Endothelial cell of umbilical vein (primary cell): ENCODE measurements at regions not wholly inside any gene's neighbourhood (a gene's known extent, or its start where the extent isn't known, plus 50 kb on each side); places are given as distances from the start of the nearest gene placed in this dataset.
A peak's percentile ranks its signal among the peaks of the same experiment; 100 is the strongest.

Experiments used
- BruUV-seq: library from RNA; stranded (reverse); fragments of 400-500 nt; replicated peaks from 2 replicates; lab custom pipeline; 2021; lab: Mats Ljungman, UMichigan
- CTCF ChIA-PET: fragments of 300-600, 350-600 bp; sonication (Branson Sonifier 250); formaldehyde crosslinking; loops from one replicate; lab custom pipeline; 2021; ENCODE audit warnings: antibody characterized with exemption, inconsistent platforms; lab: Charles Lee
- POLR2A ChIA-PET: fragments of 300-600, 350-600 bp; sonication (Branson Sonifier 250); formaldehyde crosslinking; loops from one replicate; lab custom pipeline; 2021; ENCODE audit warnings: antibody characterized with exemption, inconsistent platforms; lab: Charles Lee
- DNase-seq: peaks from one replicate; pipeline ENCODE4 v3.0.0-alpha.2; 2011; ENCODE audit warnings: low read depth, low spot score
- FAIRE-seq: peaks from 2 replicates; lab custom pipeline; 2011; peaks lifted over from hg19 to GRCh38; lab: Jason Lieb, UNC
- H2AFZ ChIP-seq: 2 replicates; pipeline ENCODE4 v1.6.0; 2012; ENCODE audit warnings: low read depth, low read length, control low read depth, inconsistent platforms
- H3K27ac ChIP-seq: 2 replicates; pipeline ENCODE4 v1.5.1; 2011; ENCODE audit warnings: low read depth, mild to moderate bottlenecking, control low read depth, low read length, moderate library complexity; ENCODE audit not compliant: insufficient read depth
- H3K27me3 ChIP-seq, 2 experiments: 2 replicates each; pipeline versions ENCODE4 v1.6.0 to v1.6.1; 2011; ENCODE audit warnings: low read length in 2 of 2, mixed read lengths in 1 of 2; ENCODE audit not compliant: control insufficient read depth in 2 of 2, insufficient read depth in 2 of 2
- H3K36me3 ChIP-seq, 2 experiments: 2 replicates in 1 of 2; 3 replicates in 1 of 2; pipeline ENCODE4 v1.5.1; 2011; ENCODE audit warnings: low read length in 2 of 2, mild to moderate bottlenecking in 1 of 2, moderate library complexity in 1 of 2; ENCODE audit not compliant: control insufficient read depth in 2 of 2, insufficient read depth in 2 of 2; ENCODE audit errors: extremely low read depth in 1 of 2
- H3K4me1 ChIP-seq: 3 replicates; pipeline ENCODE4 v1.5.1; 2011; ENCODE audit warnings: mild to moderate bottlenecking, low read length; ENCODE audit not compliant: control insufficient read depth, insufficient read depth; ENCODE audit errors: extremely low read depth
- H3K4me2 ChIP-seq: 2 replicates; pipeline ENCODE4 v1.6.1; 2011; ENCODE audit warnings: low read length, control low read depth, mixed read lengths; ENCODE audit not compliant: insufficient read depth
- H3K4me3 ChIP-seq, 3 experiments: fragments of 200-600 bp in 1 of 3; sonication (generic), shearing (Covaris generic) in 1 of 3; replicated peaks in 1 of 3; 2 replicates each; pipeline ENCODE4 v1.5.1; 2011 to 2016; ENCODE audit warnings: control low read depth in 3 of 3, low read length in 3 of 3, mild to moderate bottlenecking in 2 of 3, inconsistent platforms in 1 of 3, low read depth in 1 of 3, moderate library complexity in 1 of 3; ENCODE audit not compliant: insufficient read depth in 1 of 3
- H3K79me2 ChIP-seq: 2 replicates; pipeline ENCODE4 v1.6.0; 2012; ENCODE audit warnings: low read length, inconsistent platforms; ENCODE audit not compliant: control insufficient read depth, insufficient read depth
- H3K9ac ChIP-seq: replicated peaks from 2 replicates; pipeline ENCODE3; 2011; ENCODE audit warnings: low read length, control low read depth; ENCODE audit not compliant: insufficient read depth; ENCODE audit errors: extremely low read depth
- H3K9me1 ChIP-seq: replicated peaks from 3 replicates; pipeline ENCODE4 v1.6.0; 2011; ENCODE audit warnings: mild to moderate bottlenecking, low read length; ENCODE audit not compliant: control insufficient read depth, insufficient read depth; ENCODE audit errors: extremely low read depth
- H3K9me3 ChIP-seq: replicated peaks from 2 replicates; pipeline ENCODE4 v1.5.1; 2012; ENCODE audit warnings: low read length, inconsistent platforms; ENCODE audit not compliant: control insufficient read depth, insufficient read depth
- H4K20me1 ChIP-seq: replicated peaks from 2 replicates; pipeline ENCODE3; 2011; ENCODE audit warnings: mild to moderate bottlenecking, low read length; ENCODE audit not compliant: control insufficient read depth, insufficient read depth; ENCODE audit errors: extremely low read depth
- EZH2 ChIP-seq: IDR thresholded peaks from 2 replicates; pipeline ENCODE4 v1.6.1; 2012; ENCODE audit warnings: borderline replicate concordance, low read depth, mild to moderate bottlenecking, moderate library complexity, low read length, inconsistent platforms; ENCODE audit not compliant: severe bottlenecking
- FOS ChIP-seq: IDR thresholded peaks from 2 replicates; pipeline ENCODE4 v1.6.1; 2011; ENCODE audit warnings: mild to moderate bottlenecking, low read length, moderate library complexity, borderline replicate concordance; ENCODE audit not compliant: insufficient read depth
- GATA2 ChIP-seq: IDR thresholded peaks from 2 replicates; pipeline ENCODE4 v1.7.0; 2011; ENCODE audit warnings: low read depth, mild to moderate bottlenecking, moderate library complexity, mixed read lengths, low read length; ENCODE audit not compliant: insufficient read length, insufficient read depth
- JUN ChIP-seq: IDR thresholded peaks from 2 replicates; pipeline ENCODE4 v1.6.1; 2011; ENCODE audit warnings: borderline replicate concordance, low read depth; ENCODE audit not compliant: insufficient read length, insufficient read depth
- MAX ChIP-seq: IDR thresholded peaks from 2 replicates; pipeline ENCODE4 v1.6.1; 2011; ENCODE audit not compliant: insufficient read depth, insufficient read length
- MYC ChIP-seq: IDR thresholded peaks from one replicate; pipeline ENCODE4 v1.6.1; 2011; ENCODE audit warnings: mild to moderate bottlenecking, low read depth, low read length
- POLR2A ChIP-seq: IDR thresholded peaks from 2 replicates; pipeline ENCODE4 v1.6.1; 2012; ENCODE audit warnings: low read depth, mild to moderate bottlenecking, control low read depth, low read length
- POLR2AphosphoS5 ChIP-seq: IDR thresholded peaks from 2 replicates; pipeline ENCODE4 v1.6.1; 2012; ENCODE audit warnings: low read depth, mild to moderate bottlenecking, control low read depth, low read length, moderate library complexity; ENCODE audit not compliant: insufficient read depth
- dilution Hi-C: fragments of 300-500 bp; cut with MboI; formaldehyde crosslinking; loops from one replicate; pipeline ENCODE4 v1.15.0; 2019; ENCODE audit warnings: low sequenced_read_pairs; ENCODE audit not compliant: extremely low pct_ligation_motif_present
- intact Hi-C: fragments of 100-400 bp; cut with micrococcal nuclease; formaldehyde crosslinking; loops from one replicate; pipeline ENCODE4 v1.10.0; 2022
- TF ChIP-seq, protein P1 (sequence below), 2 donors: IDR thresholded peaks; 1 replicate in 1 of 2; 2 replicates in 1 of 2; pipeline ENCODE4 v1.5.1; 2011; ENCODE audit warnings: low read length in 2 of 2, mild to moderate bottlenecking in 2 of 2, moderate library complexity in 2 of 2, control low read depth in 1 of 2, inconsistent platforms in 1 of 2, low read depth in 1 of 2; ENCODE audit not compliant: insufficient read depth in 1 of 2; ENCODE audit errors: extremely low read depth in 1 of 2

- no TSS peak for BruUV-seq
- H3K9me1 ChIP-seq = no peaks in the 10 kb centered on the region
- H2AFZ ChIP-seq = peak overlapping the region; percentile 80
- peak overlapping the region; percentile 22 for H3K4me2 ChIP-seq
- POLR2A ChIA-PET = interaction anchor here (0.5 to 0.6 kb wide), 2 partner anchors 76 to 174 kb away, joined by 3 to 6 read pairs; no protein-coding TSS in a partner anchor
- no peaks in the 10 kb centered on the region for H4K20me1 ChIP-seq
- no peak overlapping the region for H3K27ac ChIP-seq
- CTCF ChIA-PET = interaction anchor here (0.7 to 7.2 kb wide), 11 partner anchors 9 to 406 kb away, joined by 3 to 122 read pairs (median 6); partner anchors contain the start of gene SSBP3
- peaks cover 17% of the 10 kb centered on the region for H3K4me1 ChIP-seq
- no peaks in the 10 kb centered on the region for H3K9me3 ChIP-seq
- peak overlapping the region in 2 of 3 experiments; percentile 3 to 11 for H3K4me3 ChIP-seq
- no peak for FAIRE-seq
- no peaks in the 10 kb centered on the region for H3K79me2 ChIP-seq
- DNase-seq = no peak
- no peak overlapping the region for H3K9ac ChIP-seq
- no peak for TF ChIP-seq MAX
- TF ChIP-seq POLR2A = no peak
- TF ChIP-seq, protein P1, sequence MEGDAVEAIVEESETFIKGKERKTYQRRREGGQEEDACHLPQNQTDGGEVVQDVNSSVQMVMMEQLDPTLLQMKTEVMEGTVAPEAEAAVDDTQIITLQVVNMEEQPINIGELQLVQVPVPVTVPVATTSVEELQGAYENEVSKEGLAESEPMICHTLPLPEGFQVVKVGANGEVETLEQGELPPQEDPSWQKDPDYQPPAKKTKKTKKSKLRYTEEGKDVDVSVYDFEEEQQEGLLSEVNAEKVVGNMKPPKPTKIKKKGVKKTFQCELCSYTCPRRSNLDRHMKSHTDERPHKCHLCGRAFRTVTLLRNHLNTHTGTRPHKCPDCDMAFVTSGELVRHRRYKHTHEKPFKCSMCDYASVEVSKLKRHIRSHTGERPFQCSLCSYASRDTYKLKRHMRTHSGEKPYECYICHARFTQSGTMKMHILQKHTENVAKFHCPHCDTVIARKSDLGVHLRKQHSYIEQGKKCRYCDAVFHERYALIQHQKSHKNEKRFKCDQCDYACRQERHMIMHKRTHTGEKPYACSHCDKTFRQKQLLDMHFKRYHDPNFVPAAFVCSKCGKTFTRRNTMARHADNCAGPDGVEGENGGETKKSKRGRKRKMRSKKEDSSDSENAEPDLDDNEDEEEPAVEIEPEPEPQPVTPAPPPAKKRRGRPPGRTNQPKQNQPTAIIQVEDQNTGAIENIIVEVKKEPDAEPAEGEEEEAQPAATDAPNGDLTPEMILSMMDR (IDR thresholded peaks at IDR 0.05; ENCODE audit: extremely low read depth in 1 of 2, insufficient read depth in 1 of 2, low read depth in 1 of 2, low read length in 2 of 2) = no peak
- no peak for TF ChIP-seq GATA2
- TF ChIP-seq JUN = no peak
- TF ChIP-seq EZH2 = no peak
- TF ChIP-seq FOS = no peak
- no peak for TF ChIP-seq POLR2AphosphoS5
- TF ChIP-seq MYC = no peak
- intact Hi-C loops (loop anchor here (1.0 to 5.0 kb wide), 8 partner anchors 23 to 627 kb away; partner anchors contain the start of genes CYB5RL, IFT25, MRPL37 and TCEANC2), dilution Hi-C loops (no loop called here)
- no peaks in the 10 kb centered on the region for H3K36me3 ChIP-seq
- H3K27me3 ChIP-seq = no peaks in the 10 kb centered on the region
These were observed 60.4 kb upstream of the ACOT11 start for GRCh38 chr1:54487571-54488050.
